Neural cell (in vitro differentiated cells): ENCODE measurements at regions not wholly inside any gene's neighbourhood (a gene's known extent, or its start where the extent isn't known, plus 50 kb on each side); places are given as distances from the start of the nearest gene placed in this dataset.

Experiments used
- H2AFZ ChIP-seq: fragments of 200-600, 300-800 bp; sonication (generic), shearing (Covaris generic); 2 replicates; pipeline ENCODE4 v1.6.0; 2014; ENCODE audit warnings: low read depth, mild to moderate bottlenecking, antibody characterized with exemption, low read length, moderate library complexity
- H3F3A ChIP-seq: fragments of 200-600 bp; shearing (Covaris generic); 2 replicates; pipeline ENCODE4 v1.6.1; 2016; ENCODE audit warnings: mild to moderate bottlenecking, moderate library complexity, mixed read lengths, antibody characterized with exemption, low read length; ENCODE audit not compliant: insufficient read depth, poor library complexity, severe bottlenecking
- H3K27ac ChIP-seq: fragments of 200-600, 300-800 bp; sonication (generic), shearing (Covaris generic); 2 replicates; pipeline ENCODE4 v1.5.1; 2014; ENCODE audit warnings: mild to moderate bottlenecking, low read length, moderate library complexity
- H3K27me3 ChIP-seq: fragments of 300-800, 200-600 bp; sonication (generic), shearing (Covaris generic); 2 replicates; pipeline ENCODE4 v1.6.0; 2014; ENCODE audit warnings: mild to moderate bottlenecking, low read depth, low read length, moderate library complexity; ENCODE audit not compliant: insufficient read depth
- H3K36me3 ChIP-seq: fragments of 300-800, 200-600 bp; sonication (generic), shearing (Covaris generic); 2 replicates; pipeline ENCODE4 v1.5.1; 2014; ENCODE audit warnings: mild to moderate bottlenecking, antibody characterized with exemption, low read length, moderate library complexity; ENCODE audit not compliant: insufficient read depth
- H3K4me2 ChIP-seq: fragments of 300-800, 200-600 bp; sonication (generic), shearing (Covaris generic); 2 replicates; pipeline ENCODE4 v1.6.0; 2014; ENCODE audit warnings: mild to moderate bottlenecking, low read length
- H3K4me3 ChIP-seq: fragments of 300-800, 200-600 bp; sonication (generic), shearing (Covaris generic); 2 replicates; pipeline ENCODE4 v1.5.1; 2014; ENCODE audit warnings: mild to moderate bottlenecking, low read length, moderate library complexity
- H3K79me2 ChIP-seq: fragments of 200-600 bp; shearing (Covaris generic); replicated peaks from 2 replicates; pipeline ENCODE4 v1.6.0; 2014; ENCODE audit warnings: mild to moderate bottlenecking, low read length, moderate library complexity; ENCODE audit not compliant: insufficient read depth
- H3K9ac ChIP-seq: fragments of 300-800, 200-600 bp; sonication (generic), shearing (Covaris generic); 2 replicates; pipeline ENCODE4 v1.6.1; 2016; ENCODE audit warnings: mild to moderate bottlenecking, low read length, mixed read lengths
- H3K9me2 ChIP-seq: fragments of 200-600 bp; shearing (Covaris generic); 2 replicates; pipeline ENCODE4 v1.6.1; 2016; ENCODE audit warnings: mild to moderate bottlenecking, low read length, mixed read lengths; ENCODE audit not compliant: insufficient read depth
- H3K9me3 ChIP-seq: fragments of 200-600, 300-800 bp; sonication (generic), shearing (Covaris generic); 2 replicates; pipeline ENCODE4 v1.6.1; 2016; ENCODE audit warnings: mild to moderate bottlenecking, mixed run types, low read length, moderate library complexity, mixed read lengths
- H4K20me1 ChIP-seq: fragments of 200-600 bp; shearing (Covaris generic); 2 replicates; pipeline ENCODE4 v1.6.1; 2016; ENCODE audit warnings: mild to moderate bottlenecking, mixed run types; ENCODE audit not compliant: insufficient read depth
- CTCF ChIP-seq: fragments of 450-650 bp; IDR thresholded peaks from 2 replicates; pipeline ENCODE4 v1.5.1; 2014; ENCODE audit warnings: antibody characterized with exemption, mild to moderate bottlenecking, moderate library complexity; ENCODE audit not compliant: poor library complexity, severe bottlenecking
- EP300 ChIP-seq: fragments of 450-650 bp; conservative IDR thresholded peaks from 2 replicates; pipeline ENCODE4 v1.6.1; 2014; ENCODE audit warnings: antibody characterized with exemption, mild to moderate bottlenecking, moderate library complexity; ENCODE audit not compliant: poor library complexity, severe bottlenecking
- EZH2 ChIP-seq: fragments of 200-600, 300-800 bp; shearing (Covaris generic), sonication (generic); IDR thresholded peaks from 2 replicates; pipeline ENCODE4 v1.6.1; 2014; ENCODE audit warnings: antibody characterized with exemption, low read length, borderline replicate concordance, mild to moderate bottlenecking; ENCODE audit not compliant: insufficient read depth, poor library complexity, severe bottlenecking
- MXI1 ChIP-seq: fragments of 450-650 bp; conservative IDR thresholded peaks from 2 replicates; pipeline ENCODE4 v1.6.1; 2014; ENCODE audit warnings: antibody characterized with exemption, mild to moderate bottlenecking; ENCODE audit not compliant: poor library complexity, severe bottlenecking
- POLR2AphosphoS5 ChIP-seq: IDR thresholded peaks from 2 replicates; pipeline ENCODE4 v1.6.1; 2012
- RAD21 ChIP-seq: fragments of 450-650 bp; conservative IDR thresholded peaks from 2 replicates; pipeline ENCODE4 v1.6.1; 2014; ENCODE audit warnings: antibody characterized with exemption, mild to moderate bottlenecking, moderate library complexity
- REST ChIP-seq: IDR thresholded peaks from 2 replicates; pipeline ENCODE4 v1.6.1; 2012; ENCODE audit warnings: borderline replicate concordance
- SMC3 ChIP-seq: fragments of 450-650 bp; conservative IDR thresholded peaks from 2 replicates; pipeline ENCODE4 v1.6.1; 2014; ENCODE audit warnings: antibody characterized with exemption, mild to moderate bottlenecking, moderate library complexity; ENCODE audit not compliant: poor library complexity
- TAF1 ChIP-seq: IDR thresholded peaks from 2 replicates; pipeline ENCODE4 v1.6.1; 2012; ENCODE audit warnings: low read depth

DNA sequence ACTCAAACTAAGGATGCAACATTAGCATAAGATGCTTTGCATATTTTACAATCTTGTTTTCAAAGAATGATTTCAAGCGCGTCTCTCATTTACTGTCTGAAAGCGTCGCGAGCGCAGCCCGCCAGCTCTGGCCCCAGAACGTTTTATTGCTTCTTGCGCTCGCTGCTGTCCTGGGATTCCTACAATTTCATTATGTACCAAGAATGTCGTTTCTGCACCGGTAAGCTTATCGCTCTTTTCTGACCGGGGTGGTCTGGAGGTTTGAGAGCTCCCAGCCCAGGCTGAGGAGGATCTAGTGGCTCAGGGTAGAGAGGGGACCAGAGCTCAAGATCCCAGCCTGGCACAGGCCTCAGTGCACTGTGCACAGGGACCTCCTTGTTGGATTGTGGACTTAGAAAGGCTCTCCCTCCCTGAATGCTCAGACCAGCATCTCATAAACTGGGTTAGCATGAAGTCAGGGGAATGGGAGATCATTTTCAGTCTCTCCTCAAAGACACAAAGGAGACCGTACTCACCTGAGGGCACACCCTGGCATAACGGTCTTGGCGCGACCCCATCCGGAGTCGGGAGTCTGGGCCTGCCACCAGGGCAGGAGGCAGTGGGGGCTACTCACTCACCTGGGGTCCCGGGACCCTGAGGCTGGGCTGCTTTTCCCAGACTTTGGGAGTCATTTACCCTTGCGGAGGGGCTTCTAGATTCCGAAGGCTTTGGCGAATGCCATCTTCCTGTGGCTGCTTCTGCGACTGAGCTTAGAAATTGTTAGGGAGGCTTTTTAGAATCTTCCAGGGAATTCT is 817.4 kb downstream of the BRD1 start:
- no peaks in the 10 kb centered on the region for H3K27me3 ChIP-seq
- no peaks in the 10 kb centered on the region for H3K79me2 ChIP-seq
- H3K9ac ChIP-seq: no peak overlapping the region
- no peak overlapping the region for H3K27ac ChIP-seq
- no peak for TF ChIP-seq MXI1
- TF ChIP-seq EP300: no peak
- no peak for TF ChIP-seq REST
- TF ChIP-seq POLR2AphosphoS5: no peak
- no peak for TF ChIP-seq CTCF
- TF ChIP-seq SMC3: no peak
- no peak for TF ChIP-seq TAF1
- TF ChIP-seq RAD21: no peak
- no peak for TF ChIP-seq EZH2
- H3K36me3 ChIP-seq: no peaks in the 10 kb centered on the region
- H3K4me3 ChIP-seq: no peak overlapping the region
- no peak overlapping the region for H3K4me2 ChIP-seq
- no peaks in the 10 kb centered on the region for H4K20me1 ChIP-seq
- no peak overlapping the region for H2AFZ ChIP-seq
- no peaks in the 10 kb centered on the region for H3K9me3 ChIP-seq
- no peaks in the 10 kb centered on the region for H3K9me2 ChIP-seq
- H3F3A ChIP-seq: no peaks in the 10 kb centered on the region

DNA sequence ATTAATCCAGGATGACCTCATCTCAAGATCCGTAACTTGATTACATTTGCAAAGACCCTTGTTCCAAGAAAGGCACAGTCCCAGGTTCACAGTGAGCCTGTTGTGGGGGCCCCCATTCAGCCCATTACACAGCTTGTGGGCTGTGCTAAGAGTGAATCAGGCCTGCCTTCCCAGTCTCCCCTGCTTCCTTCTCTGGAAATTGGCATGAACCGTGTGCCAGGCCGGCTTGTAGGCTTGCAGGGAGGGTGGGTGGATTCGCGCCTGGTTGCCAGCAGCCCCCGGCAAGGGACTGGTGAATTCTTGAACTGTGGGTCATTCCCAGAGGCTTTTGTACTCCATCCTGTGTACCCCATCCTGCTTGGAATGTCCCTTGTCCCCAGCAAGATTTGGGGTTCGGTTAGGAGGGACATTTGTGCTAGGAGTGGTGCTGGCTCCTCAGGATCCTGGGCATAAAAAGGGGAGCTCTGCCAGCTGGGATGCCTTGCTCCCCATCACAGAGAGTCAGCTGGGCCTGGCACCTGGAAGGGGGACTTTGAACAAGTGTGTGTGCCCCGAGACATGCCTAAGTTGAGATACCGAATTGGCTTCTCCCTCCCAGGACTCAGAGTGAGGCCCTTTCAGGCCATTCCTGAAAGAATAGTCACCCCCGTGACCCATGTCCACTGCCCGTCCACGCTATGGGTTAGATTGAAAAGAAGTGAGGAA is 818.2 kb downstream of the BRD1 start:
- no peaks in the 10 kb centered on the region for H3K9me2 ChIP-seq
- H3K79me2 ChIP-seq: no peaks in the 10 kb centered on the region
- H3K27me3 ChIP-seq: no peaks in the 10 kb centered on the region
- H3F3A ChIP-seq: no peaks in the 10 kb centered on the region
- H3K27ac ChIP-seq: no peak overlapping the region
- no peak overlapping the region for H3K9ac ChIP-seq
- no peak overlapping the region for H3K4me2 ChIP-seq
- no peak overlapping the region for H3K4me3 ChIP-seq
- no peaks in the 10 kb centered on the region for H3K9me3 ChIP-seq
- no peak overlapping the region for H2AFZ ChIP-seq
- no peak for TF ChIP-seq EZH2
- TF ChIP-seq REST: no peak
- H4K20me1 ChIP-seq: no peaks in the 10 kb centered on the region
- H3K36me3 ChIP-seq: no peaks in the 10 kb centered on the region
